Naive thymus-derived CD4-positive, alpha-beta T cell (primary cell): ENCODE measurements at regions not wholly inside any gene's neighbourhood (a gene's known extent, or its start where the extent isn't known, plus 50 kb on each side); places are given as distances from the start of the nearest gene placed in this dataset.

ENCODE experiments used
- ATAC-seq: fragments of 150-1000 bp; cut with Tn5 transposase; 2 replicates; pipeline ENCODE4 v1.10.0; 2021; ENCODE audit warnings: mild to moderate bottlenecking, moderate library complexity
- CTCF ChIA-PET: fragments of 350-600 bp; sonication (Branson Sonifier 250); formaldehyde crosslinking; loops from one replicate; lab custom pipeline; 2021; ENCODE audit warnings: antibody characterized with exemption; lab: Charles Lee
- POLR2A ChIA-PET: fragments of 350-600 bp; sonication (Branson Sonifier 250); formaldehyde crosslinking; loops from one replicate; lab custom pipeline; 2021; ENCODE audit warnings: antibody characterized with exemption, inconsistent platforms; lab: Charles Lee
- DNase-seq, 9 donors: peaks; one replicate each; pipeline versions ENCODE4 v3.0.0 to v3.0.0-alpha.2; 2020 to 2022; ENCODE audit warnings: mixed read lengths in 1 of 9
- H3K27ac ChIP-seq: one replicate; pipeline ENCODE4 v1.7.0; 2013; ENCODE audit warnings: mild to moderate bottlenecking, low read depth, low read length, moderate library complexity
- H3K27me3 ChIP-seq, 2 donors: one replicate each; pipeline ENCODE4 v1.7.0; 2013; ENCODE audit warnings: low read length in 2 of 2, mild to moderate bottlenecking in 2 of 2, moderate library complexity in 2 of 2; ENCODE audit not compliant: control insufficient read depth in 2 of 2, insufficient read depth in 2 of 2
- H3K36me3 ChIP-seq, 3 experiments: 1 replicate in 2 of 3; 2 replicates in 1 of 3; pipeline ENCODE4 v1.7.0; 2013; ENCODE audit warnings: low read length in 3 of 3, mild to moderate bottlenecking in 3 of 3, moderate library complexity in 1 of 3; ENCODE audit not compliant: insufficient read depth in 3 of 3, control insufficient read depth in 2 of 3
- H3K4me1 ChIP-seq, 2 donors: one replicate each; pipeline ENCODE4 v1.7.0; 2013; ENCODE audit warnings: low read length in 2 of 2, mild to moderate bottlenecking in 2 of 2, moderate library complexity in 1 of 2; ENCODE audit not compliant: control insufficient read depth in 2 of 2, insufficient read depth in 2 of 2
- H3K4me3 ChIP-seq: 2 replicates; pipeline ENCODE4 v1.7.0; 2013; ENCODE audit warnings: mild to moderate bottlenecking, low read length
- H3K9me3 ChIP-seq, 3 experiments: 1 replicate in 2 of 3; 2 replicates in 1 of 3; pipeline ENCODE4 v1.7.0; 2013; ENCODE audit warnings: low read length in 3 of 3; ENCODE audit not compliant: control insufficient read depth in 2 of 3
- H3K27ac Mint-ChIP-seq, 9 donors: one replicate each; pipeline ENCODE4 v1.8.0; 2020 to 2022; ENCODE audit warnings: mixed read lengths in 9 of 9, mild to moderate bottlenecking in 8 of 9, moderate library complexity in 5 of 9, inconsistent platforms in 2 of 9
- H3K27me3 Mint-ChIP-seq, 5 donors: one replicate each; pipeline ENCODE4 v1.8.0; 2021 to 2022; ENCODE audit warnings: mixed read lengths in 5 of 5, mild to moderate bottlenecking in 1 of 5
- H3K36me3 Mint-ChIP-seq, 5 donors: one replicate each; pipeline ENCODE4 v1.8.0; 2020 to 2022; ENCODE audit warnings: mixed read lengths in 5 of 5, mild to moderate bottlenecking in 3 of 5, inconsistent platforms in 1 of 5
- H3K4me1 Mint-ChIP-seq, 7 donors: one replicate each; pipeline ENCODE4 v1.8.0; 2020 to 2022; ENCODE audit warnings: mixed read lengths in 7 of 7, mild to moderate bottlenecking in 3 of 7, inconsistent platforms in 1 of 7
- H3K4me3 Mint-ChIP-seq, 10 donors: one replicate each; pipeline ENCODE4 v1.8.0; 2020 to 2022; ENCODE audit warnings: mild to moderate bottlenecking in 10 of 10, mixed read lengths in 10 of 10, moderate library complexity in 6 of 10, inconsistent platforms in 2 of 10
- H3K9me3 Mint-ChIP-seq, 11 donors: one replicate each; pipeline ENCODE4 v1.8.0; 2020 to 2022; ENCODE audit warnings: mixed read lengths in 11 of 11, mild to moderate bottlenecking in 4 of 11, inconsistent platforms in 1 of 11, moderate library complexity in 1 of 11
- intact Hi-C, 2 donors: fragments of 100-400 bp; cut with micrococcal nuclease; formaldehyde crosslinking; loops; one replicate each; pipeline ENCODE4 v1.15.1; 2023

- Histone ChIP-seq H3K4me3 (no peak overlapping the region), H3K36me3 (no peaks in the 10 kb centered on the region), H3K9me3 (no peaks in the 10 kb centered on the region), H3K4me1 (no peaks in the 10 kb centered on the region), H3K27me3 (no peaks in the 10 kb centered on the region), H3K27ac (no peak overlapping the region)
- H3K4me1 Mint-ChIP-seq: peaks cover 7 to 18% (median 12%) of the 10 kb centered on the region in 7 donors
- DNase-seq (no peak), ATAC-seq (no peak)
- H3K27ac Mint-ChIP-seq: no peak overlapping the region
- H3K36me3 Mint-ChIP-seq: peaks cover 0 to 14% (median 5%) of the 10 kb centered on the region in 5 donors
- H3K27me3 Mint-ChIP-seq: no peaks in the 10 kb centered on the region
- peaks cover 0 to 21% (median 2%) of the 10 kb centered on the region in 11 donors for H3K9me3 Mint-ChIP-seq
- POLR2A ChIA-PET: no interaction called here
- CTCF ChIA-PET: no interaction called here
- H3K4me3 Mint-ChIP-seq: no peak overlapping the region
- intact Hi-C loops: no loop called here
Measured at GRCh38 chr19:31223740-31224534, 125.3 kb downstream of the TSHZ3 start.

GRCh38 chr19:31220540-31220939 is 128.7 kb downstream of the TSHZ3 start:
- Mint-ChIP-seq H3K4me3 (no peak overlapping the region), H3K27me3 (no peaks in the 10 kb centered on the region), H3K9me3 (peaks cover 0 to 16% (median 0%) of the 10 kb centered on the region in 11 donors), H3K4me1 (peaks cover 6 to 22% (median 12%) of the 10 kb centered on the region in 7 donors), H3K36me3 (peaks cover 0 to 13% (median 5%) of the 10 kb centered on the region in 5 donors), H3K27ac (peak overlapping the region in 1 of 9 donors; percentile 44)
- H3K9me3 ChIP-seq: no peaks in the 10 kb centered on the region
- CTCF ChIA-PET: no interaction called here
- no peak overlapping the region for H3K4me3 ChIP-seq
- DNase-seq (peak in 6 of 9 donors; percentile 7 to 34 (median 22)), ATAC-seq (peak; percentile 76)
- H3K36me3 ChIP-seq: no peaks in the 10 kb centered on the region
- H3K27me3 ChIP-seq: no peaks in the 10 kb centered on the region
- intact Hi-C loops: no loop called here
- H3K4me1 ChIP-seq: no peaks in the 10 kb centered on the region
- POLR2A ChIA-PET: no interaction called here
- no peak overlapping the region for H3K27ac ChIP-seq

GRCh38 chr19:31214997-31215396 is 134.2 kb downstream of the TSHZ3 start:
- CTCF ChIA-PET: no interaction called here

GRCh38 chr19:31214086-31214485 is 135.2 kb downstream of the TSHZ3 start:
- CTCF ChIA-PET: no interaction called here
- Histone ChIP-seq H3K27me3 (no peaks in the 10 kb centered on the region), H3K36me3 (no peaks in the 10 kb centered on the region), H3K9me3 (no peaks in the 10 kb centered on the region), H3K4me3 (peak overlapping the region; percentile 14), H3K4me1 (peaks cover 7 to 9% of the 10 kb centered on the region in 2 donors), H3K27ac (peak overlapping the region; percentile 11)
- H3K36me3 Mint-ChIP-seq: peaks cover 0 to 26% (median 0%) of the 10 kb centered on the region in 5 donors
- intact Hi-C loops: loop anchor here (1.0 to 10.0 kb wide), 3 partner anchors 126 to 1589 kb away; no protein-coding TSS in a partner anchor
- H3K27me3 Mint-ChIP-seq: no peaks in the 10 kb centered on the region
- ATAC-seq (peak; percentile 98), DNase-seq (peak; percentile 35 to 91 (median 84))
- peak overlapping the region; percentile 81 to 96 (median 91) for H3K27ac Mint-ChIP-seq
- H3K4me3 Mint-ChIP-seq: peak overlapping the region; percentile 57 to 83 (median 74)
- H3K9me3 Mint-ChIP-seq: peaks cover 0 to 6% (median 0%) of the 10 kb centered on the region in 11 donors
- peaks cover 13 to 26% (median 23%) of the 10 kb centered on the region in 7 donors for H3K4me1 Mint-ChIP-seq
- POLR2A ChIA-PET: interaction anchor here (0.5 kb wide), 1 partner anchor 1273 kb away, joined by 3 read pairs; no protein-coding TSS in a partner anchor

More at GRCh38 chr19:31214997-31215396, 134.2 kb downstream of the TSHZ3 start:
- intact Hi-C loops: loop anchor here (1.0 to 10.0 kb wide), 3 partner anchors 125 to 1590 kb away; no protein-coding TSS in a partner anchor
- H3K4me1 ChIP-seq: peaks cover 7 to 9% of the 10 kb centered on the region in 2 donors
- no peaks in the 10 kb centered on the region for H3K27me3 ChIP-seq
- H3K36me3 Mint-ChIP-seq: peaks cover 0 to 27% (median 2%) of the 10 kb centered on the region in 5 donors
- no peaks in the 10 kb centered on the region for H3K9me3 ChIP-seq
- DNase-seq: no peak
- peak overlapping the region in 2 of 10 donors; percentile 4 to 27 for H3K4me3 Mint-ChIP-seq
- H3K27ac ChIP-seq: no peak overlapping the region
- H3K4me3 ChIP-seq: no peak overlapping the region
- ATAC-seq: no peak
- H3K36me3 ChIP-seq: no peaks in the 10 kb centered on the region
- peaks cover 14 to 28% (median 26%) of the 10 kb centered on the region in 7 donors for H3K4me1 Mint-ChIP-seq
- H3K27me3 Mint-ChIP-seq: no peaks in the 10 kb centered on the region
- POLR2A ChIA-PET: no interaction called here
- peaks cover 0 to 6% (median 0%) of the 10 kb centered on the region in 11 donors for H3K9me3 Mint-ChIP-seq
- H3K27ac Mint-ChIP-seq: peak overlapping the region in 4 of 9 donors; percentile 55 to 96 (median 72)

- peak overlapping the region in 1 of 9 donors; percentile 10 for H3K27ac Mint-ChIP-seq
- H3K27me3 ChIP-seq: no peaks in the 10 kb centered on the region
- peaks cover 0 to 2% (median 0%) of the 10 kb centered on the region in 5 donors for H3K27me3 Mint-ChIP-seq
- no peaks in the 10 kb centered on the region for H3K9me3 ChIP-seq
- no peak overlapping the region for H3K4me3 Mint-ChIP-seq
- peaks cover 12 to 26% (median 23%) of the 10 kb centered on the region in 7 donors for H3K4me1 Mint-ChIP-seq
- ChIA-PET POLR2A (no interaction called here), CTCF (no interaction called here)
- peaks cover 0 to 7% (median 0%) of the 10 kb centered on the region in 11 donors for H3K9me3 Mint-ChIP-seq
- H3K4me3 ChIP-seq: no peak overlapping the region
- H3K4me1 ChIP-seq: peaks cover 7 to 9% of the 10 kb centered on the region in 2 donors
- peaks cover 0 to 24% (median 0%) of the 10 kb centered on the region in 5 donors for H3K36me3 Mint-ChIP-seq
- no peak for DNase-seq
- no peaks in the 10 kb centered on the region for H3K36me3 ChIP-seq
- no peak overlapping the region for H3K27ac ChIP-seq
- no peak for ATAC-seq
- intact Hi-C loops: loop anchor here in 1 of 2 donors (5.0 to 10.0 kb wide), 2 partner anchors 131 to 1586 kb away; no protein-coding TSS in a partner anchor
Measured at GRCh38 chr19:31211088-31211487, 138.1 kb downstream of the TSHZ3 start.

- H3K4me3 Mint-ChIP-seq: no peak overlapping the region
- POLR2A ChIA-PET: no interaction called here
- no peaks in the 10 kb centered on the region for H3K4me1 ChIP-seq
- no peaks in the 10 kb centered on the region for H3K27me3 ChIP-seq
- intact Hi-C loops: no loop called here
- H3K27ac ChIP-seq: no peak overlapping the region
- H3K27ac Mint-ChIP-seq: no peak overlapping the region
- no peak overlapping the region for H3K4me3 ChIP-seq
- ATAC-seq (no peak), DNase-seq (no peak)
- H3K27me3 Mint-ChIP-seq: peaks cover 15 to 34% (median 22%) of the 10 kb centered on the region in 5 donors
- no peaks in the 10 kb centered on the region for H3K9me3 ChIP-seq
- peaks cover 0 to 5% (median 0%) of the 10 kb centered on the region in 5 donors for H3K36me3 Mint-ChIP-seq
- no peaks in the 10 kb centered on the region for H3K36me3 ChIP-seq
- peaks cover 0 to under 1% (median 0%) of the 10 kb centered on the region in 7 donors for H3K4me1 Mint-ChIP-seq
- CTCF ChIA-PET: no interaction called here
- H3K9me3 Mint-ChIP-seq: peaks cover 0 to 10% (median 0%) of the 10 kb centered on the region in 11 donors
Measured at GRCh38 chr19:31205887-31206518, 143.2 kb downstream of the TSHZ3 start.
